GM21723 (cell line): ENCODE measurements at regions not wholly inside any gene's neighbourhood (a gene's known extent, or its start where the extent isn't known, plus 50 kb on each side); places are given as distances from the start of the nearest gene placed in this dataset.
"Not testable (repeated sequence)": the region's sequence is repeated elsewhere in the genome, so short reads cannot be mapped to it uniquely, and the experiment has no call there.

Experiments
- ATAC-seq: cut with Tn5 transposase; IDR thresholded peaks from one replicate; pipeline ENCODE4 v1.9.1; 2021; ENCODE audit warnings: mild to moderate bottlenecking, moderate library complexity; ENCODE audit not compliant: unreplicated experiment

- no peak for ATAC-seq
Measured at GRCh38 chr2:144833075-144833637, 313.2 kb upstream of the ZEB2 start.

GRCh38 chr2:144832048-144832447, 312.1 kb upstream of the ZEB2 start:
- ATAC-seq = no peak

GRCh38 chr2:144830543-144830942, 310.6 kb upstream of the ZEB2 start:
- ATAC-seq = no peak

- no peak for ATAC-seq
Measured at GRCh38 chr2:144827404-144827803, 307.5 kb upstream of the ZEB2 start.

GRCh38 chr2:144826105-144826504, 306.2 kb upstream of the ZEB2 start:
- ATAC-seq = no peak

- no peak for ATAC-seq
Measured at GRCh38 chr2:144825331-144826020, 305.6 kb upstream of the ZEB2 start.

- no peak for ATAC-seq
Measured at GRCh38 chr2:144824306-144825080, 304.6 kb upstream of the ZEB2 start.

GRCh38 chr2:144822966-144823365, 303.0 kb upstream of the ZEB2 start:
- ATAC-seq = no peak

GRCh38 chr2:144812288-144812687, 292.4 kb upstream of the ZEB2 start:
- no peak for ATAC-seq

GRCh38 chr2:144801766-144802165, 281.8 kb upstream of the ZEB2 start:
- no peak for ATAC-seq

- ATAC-seq = no peak
Measured at GRCh38 chr2:144801325-144801724, 281.4 kb upstream of the ZEB2 start.

- no peak for ATAC-seq
Measured at GRCh38 chr2:144798989-144799388, 279.1 kb upstream of the ZEB2 start.

- no peak for ATAC-seq
Measured at GRCh38 chr2:144798034-144798433, 278.1 kb upstream of the ZEB2 start.

- ATAC-seq = no peak
Measured at GRCh38 chr2:144796936-144797335, 277.0 kb upstream of the ZEB2 start.

- no peak for ATAC-seq
Measured at GRCh38 chr2:144796164-144796563, 276.2 kb upstream of the ZEB2 start.

GRCh38 chr2:144785253-144785652, 265.3 kb upstream of the ZEB2 start:
- no peak for ATAC-seq

GRCh38 chr2:144780983-144781382, 261.1 kb upstream of the ZEB2 start:
- ATAC-seq = no peak

- no peak for ATAC-seq
Measured at GRCh38 chr2:144776766-144777165, 256.8 kb upstream of the ZEB2 start.

GRCh38 chr2:144774809-144775208, 254.9 kb upstream of the ZEB2 start:
- no peak for ATAC-seq

GRCh38 chr2:144771348-144771747, 251.4 kb upstream of the ZEB2 start:
- no peak for ATAC-seq

- ATAC-seq = no peak
Measured at GRCh38 chr2:144770616-144771230, 250.8 kb upstream of the ZEB2 start.

GRCh38 chr2:144760939-144761338, 241.0 kb upstream of the ZEB2 start:
- not testable (repeated sequence) for ATAC-seq
